ENCODE measurements at regions not wholly inside any gene's neighbourhood (a gene's known extent, or its start where the extent isn't known, plus 50 kb on each side); places are given as distances from the start of the nearest gene placed in this dataset.

DNA sequence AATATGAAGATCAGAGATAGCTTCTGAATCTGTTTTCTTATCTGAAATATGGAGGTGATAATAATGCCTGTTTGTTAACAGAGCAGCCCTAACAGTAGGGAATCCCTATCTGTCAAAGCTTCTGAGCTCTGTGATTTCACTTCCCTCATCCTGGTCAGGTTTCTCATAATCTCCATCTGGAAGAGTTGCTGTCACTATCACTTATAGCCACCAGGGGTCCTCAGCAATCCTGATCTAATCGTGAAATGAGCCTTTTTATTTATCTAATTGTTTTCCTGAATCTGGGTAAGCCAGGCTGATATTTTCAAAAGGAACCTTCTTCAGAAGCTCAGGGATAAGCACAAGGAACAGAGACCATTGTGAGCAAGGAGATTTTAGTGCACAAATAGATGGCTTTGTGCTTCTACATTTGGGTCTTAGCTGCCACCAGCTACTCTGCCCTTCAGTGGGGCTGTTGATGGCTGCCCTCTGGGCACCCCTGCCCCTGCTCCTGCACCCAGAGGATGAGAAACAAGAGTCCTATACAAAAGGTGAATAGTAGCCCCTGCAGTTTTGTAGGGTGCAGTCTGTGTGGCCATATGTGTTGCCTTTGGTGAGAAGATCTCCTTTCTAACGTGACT lies 196.4 kb upstream of the RADX start:
- intact Hi-C loops (cut with micrococcal nuclease), result loop anchor here (5.0 kb wide), 1 partner anchor 377 kb away; no protein-coding TSS in a partner anchor
- POLR2A ChIA-PET, result no interaction called here
- H3K36me3 ChIP-seq (ENCODE audit: control insufficient read depth in 2 of 2, extremely low read depth in 1 of 2, insufficient read depth in 2 of 2, low read length in 2 of 2), result no peaks in the 10 kb centered on the region
- H3K4me1 ChIP-seq (ENCODE audit: control insufficient read depth, extremely low read depth, insufficient read depth, low read length), result no peaks in the 10 kb centered on the region
- FAIRE-seq (no peak), DNase-seq (ENCODE audit: low read depth, low spot score) (peak; percentile 1)
- no peak overlapping the region for H3K4me2 ChIP-seq (ENCODE audit: insufficient read depth, low read length)
- no peak for TF ChIP-seq MYC (IDR thresholded peaks at IDR 0.05; ENCODE audit: low read depth, low read length)
- TF ChIP-seq, protein P1, sequence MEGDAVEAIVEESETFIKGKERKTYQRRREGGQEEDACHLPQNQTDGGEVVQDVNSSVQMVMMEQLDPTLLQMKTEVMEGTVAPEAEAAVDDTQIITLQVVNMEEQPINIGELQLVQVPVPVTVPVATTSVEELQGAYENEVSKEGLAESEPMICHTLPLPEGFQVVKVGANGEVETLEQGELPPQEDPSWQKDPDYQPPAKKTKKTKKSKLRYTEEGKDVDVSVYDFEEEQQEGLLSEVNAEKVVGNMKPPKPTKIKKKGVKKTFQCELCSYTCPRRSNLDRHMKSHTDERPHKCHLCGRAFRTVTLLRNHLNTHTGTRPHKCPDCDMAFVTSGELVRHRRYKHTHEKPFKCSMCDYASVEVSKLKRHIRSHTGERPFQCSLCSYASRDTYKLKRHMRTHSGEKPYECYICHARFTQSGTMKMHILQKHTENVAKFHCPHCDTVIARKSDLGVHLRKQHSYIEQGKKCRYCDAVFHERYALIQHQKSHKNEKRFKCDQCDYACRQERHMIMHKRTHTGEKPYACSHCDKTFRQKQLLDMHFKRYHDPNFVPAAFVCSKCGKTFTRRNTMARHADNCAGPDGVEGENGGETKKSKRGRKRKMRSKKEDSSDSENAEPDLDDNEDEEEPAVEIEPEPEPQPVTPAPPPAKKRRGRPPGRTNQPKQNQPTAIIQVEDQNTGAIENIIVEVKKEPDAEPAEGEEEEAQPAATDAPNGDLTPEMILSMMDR (IDR thresholded peaks at IDR 0.05; ENCODE audit: extremely low read depth in 1 of 2, insufficient read depth in 1 of 2, low read depth in 1 of 2, low read length in 2 of 2), result peak; percentile 7 to 34
- CTCF ChIA-PET, result interaction anchor here (1.5 kb wide), 1 partner anchor 9 kb away, joined by 3 read pairs; no protein-coding TSS in a partner anchor
- H3K9ac ChIP-seq (replicated peaks; ENCODE audit: extremely low read depth, insufficient read depth, low read length), result no peak overlapping the region
- no peaks in the 10 kb centered on the region for H3K27me3 ChIP-seq (ENCODE audit: control insufficient read depth in 2 of 2, insufficient read depth in 2 of 2, low read length in 2 of 2)
- H2AFZ ChIP-seq (ENCODE audit: low read depth, low read length), result no peak overlapping the region
- no peaks in the 10 kb centered on the region for H3K9me3 ChIP-seq (replicated peaks; ENCODE audit: control insufficient read depth, insufficient read depth, low read length)
- no TSS peak for BruUV-seq (replicated peaks)
- H3K4me3 ChIP-seq (replicated peaks in 1 of 3; ENCODE audit: insufficient read depth in 1 of 3, low read depth in 1 of 3, low read length in 3 of 3), result no peak overlapping the region
- H4K20me1 ChIP-seq (replicated peaks; ENCODE audit: control insufficient read depth, extremely low read depth, insufficient read depth, low read length), result no peaks in the 10 kb centered on the region
- no peaks in the 10 kb centered on the region for H3K9me1 ChIP-seq (replicated peaks; ENCODE audit: control insufficient read depth, extremely low read depth, insufficient read depth, low read length)
- no peaks in the 10 kb centered on the region for H3K79me2 ChIP-seq (ENCODE audit: control insufficient read depth, insufficient read depth, low read length)
- dilution Hi-C loops (cut with MboI; ENCODE audit: extremely low pct_ligation_motif_present, low sequenced_read_pairs), result no loop called here
- H3K27ac ChIP-seq (ENCODE audit: insufficient read depth, low read depth, low read length), result no peak overlapping the region

- Histone ChIP-seq H2AFZ (ENCODE audit: low read depth, low read length) (no peak overlapping the region), H3K36me3 (ENCODE audit: control insufficient read depth in 2 of 2, extremely low read depth in 1 of 2, insufficient read depth in 2 of 2, low read length in 2 of 2) (no peaks in the 10 kb centered on the region), H3K27me3 (ENCODE audit: control insufficient read depth in 2 of 2, insufficient read depth in 2 of 2, low read length in 2 of 2) (no peaks in the 10 kb centered on the region), H3K9me1 (replicated peaks; ENCODE audit: control insufficient read depth, extremely low read depth, insufficient read depth, low read length) (no peaks in the 10 kb centered on the region), H4K20me1 (replicated peaks; ENCODE audit: control insufficient read depth, extremely low read depth, insufficient read depth, low read length) (no peaks in the 10 kb centered on the region), H3K9me3 (replicated peaks; ENCODE audit: control insufficient read depth, insufficient read depth, low read length) (no peaks in the 10 kb centered on the region), H3K4me2 (ENCODE audit: insufficient read depth, low read length) (no peak overlapping the region), H3K4me1 (ENCODE audit: control insufficient read depth, extremely low read depth, insufficient read depth, low read length) (no peaks in the 10 kb centered on the region), H3K27ac (ENCODE audit: insufficient read depth, low read depth, low read length) (no peak overlapping the region), H3K79me2 (ENCODE audit: control insufficient read depth, insufficient read depth, low read length) (no peaks in the 10 kb centered on the region), H3K4me3 (replicated peaks in 1 of 3; ENCODE audit: insufficient read depth in 1 of 3, low read depth in 1 of 3, low read length in 3 of 3) (no peak overlapping the region), H3K9ac (replicated peaks; ENCODE audit: extremely low read depth, insufficient read depth, low read length) (no peak overlapping the region)
- TF ChIP-seq EZH2 (IDR thresholded peaks at IDR 0.05; ENCODE audit: borderline replicate concordance, low read depth, low read length, severe bottlenecking) (no peak), MAX (IDR thresholded peaks at IDR 0.05; ENCODE audit: insufficient read depth, insufficient read length) (no peak), MYC (IDR thresholded peaks at IDR 0.05; ENCODE audit: low read depth, low read length) (no peak), JUN (IDR thresholded peaks at IDR 0.05; ENCODE audit: borderline replicate concordance, insufficient read depth, insufficient read length, low read depth) (no peak), POLR2A (IDR thresholded peaks at IDR 0.05; ENCODE audit: low read depth, low read length) (no peak), GATA2 (IDR thresholded peaks at IDR 0.05; ENCODE audit: insufficient read depth, insufficient read length, low read depth, low read length) (no peak), POLR2AphosphoS5 (IDR thresholded peaks at IDR 0.05; ENCODE audit: insufficient read depth, low read depth, low read length) (no peak), FOS (IDR thresholded peaks at IDR 0.05; ENCODE audit: borderline replicate concordance, insufficient read depth, low read length) (no peak)
- TF ChIP-seq, protein P1 (IDR thresholded peaks at IDR 0.05; ENCODE audit: extremely low read depth in 1 of 2, insufficient read depth in 1 of 2, low read depth in 1 of 2, low read length in 2 of 2), result no peak
- ChIA-PET POLR2A (no interaction called here), CTCF (no interaction called here)
- FAIRE-seq, result no peak
- no TSS peak for BruUV-seq (replicated peaks)
- intact Hi-C loops (cut with micrococcal nuclease), result no loop called here
- DNase-seq (ENCODE audit: low read depth, low spot score), result no peak
- dilution Hi-C loops (cut with MboI; ENCODE audit: extremely low pct_ligation_motif_present, low sequenced_read_pairs), result no loop called here
These were observed 175.1 kb upstream of the RADX start for GRCh38 chrX:106436691-106437090.
